ENCODE measurements at regions not wholly inside any gene's neighbourhood (a gene's known extent, or its start where the extent isn't known, plus 50 kb on each side); places are given as distances from the start of the nearest gene placed in this dataset.

- TF ChIP-seq EP300 (IDR thresholded peaks at IDR 0.05) (no peak), CTCF (IDR thresholded peaks at IDR 0.05) (no peak), POLR2AphosphoS5 (IDR thresholded peaks at IDR 0.05) (no peak), POLR2A (IDR thresholded peaks at IDR 0.05) (no peak)
These were observed 512.3 kb downstream of the SLITRK5 start for GRCh38 chr13:88183440-88183839.

All from sigmoid colon (tissue), 4 donors.